Gastroesophageal sphincter (tissue), 4 donors: ENCODE measurements at regions not wholly inside any gene's neighbourhood (a gene's known extent, or its start where the extent isn't known, plus 50 kb on each side); places are given as distances from the start of the nearest gene placed in this dataset.

Experiments used
- ATAC-seq: fragments of 150-250 bp; one replicate; pipeline ENCODE4 v1.9.1; 2016; ENCODE audit warnings: mild to moderate bottlenecking, moderate library complexity
- H3K27ac ChIP-seq, 4 donors: fragments of 200-600 bp; sonication (generic) in 3 of 4; 1 replicate in 3 of 4; 2 replicates in 1 of 4; pipeline ENCODE4 v1.5.1; 2016 to 2019
- H3K27me3 ChIP-seq: fragments of 200-600 bp; sonication (generic); one replicate; pipeline ENCODE4 v1.5.1; 2019
- H3K36me3 ChIP-seq, 2 donors: fragments of 200-600 bp; sonication (generic); one replicate each; pipeline ENCODE4 v1.5.1; 2019; ENCODE audit warnings: control low read depth in 1 of 2
- H3K4me1 ChIP-seq, 3 donors: fragments of 200-600 bp; sonication (generic); 1 replicate in 2 of 3; 2 replicates in 1 of 3; pipeline ENCODE4 v1.5.1; 2016 to 2019; ENCODE audit warnings: control low read depth in 2 of 3
- H3K4me3 ChIP-seq, 2 donors: fragments of 200-600 bp; sonication (generic); one replicate each; pipeline ENCODE4 v1.5.1; 2019; ENCODE audit warnings: mild to moderate bottlenecking in 1 of 2, moderate library complexity in 1 of 2
- H3K9me3 ChIP-seq, 3 donors: fragments of 200-600 bp; sonication (generic); one replicate each; pipeline ENCODE4 v1.5.1; 2017 to 2019; ENCODE audit warnings: control low read depth in 2 of 3
- CTCF ChIP-seq, 4 experiments: fragments of 200-600 bp in 2 of 4; fragments of 450-650 bp in 2 of 4; sonication (generic) in 1 of 4; IDR thresholded peaks; one replicate each; pipeline ENCODE4 v1.5.1; 2017 to 2019; ENCODE audit warnings: antibody characterized with exemption in 4 of 4, mild to moderate bottlenecking in 2 of 4, moderate library complexity in 2 of 4
- EP300 ChIP-seq: sonication (generic); formaldehyde crosslinking; IDR thresholded peaks from one replicate; pipeline ENCODE4 v1.6.1; 2017; ENCODE audit warnings: antibody characterized with exemption, mild to moderate bottlenecking
- POLR2A ChIP-seq, 2 donors: fragments of 450-650 bp; IDR thresholded peaks; one replicate each; pipeline ENCODE4 v1.6.1; 2017; ENCODE audit warnings: antibody characterized with exemption in 2 of 2, mild to moderate bottlenecking in 2 of 2, moderate library complexity in 1 of 2
- POLR2AphosphoS5 ChIP-seq: sonication (generic); formaldehyde crosslinking; IDR thresholded peaks from one replicate; pipeline ENCODE4 v1.6.1; 2017; ENCODE audit warnings: antibody characterized with exemption
- WGBS, 2 donors: methylation state at CpG; one replicate each; pipeline ENCODE4 v1.1.5; 2018; ENCODE audit warnings: low coverage in 1 of 2; 5-methylcytosine and 5-hydroxymethylcytosine counted together

DNA sequence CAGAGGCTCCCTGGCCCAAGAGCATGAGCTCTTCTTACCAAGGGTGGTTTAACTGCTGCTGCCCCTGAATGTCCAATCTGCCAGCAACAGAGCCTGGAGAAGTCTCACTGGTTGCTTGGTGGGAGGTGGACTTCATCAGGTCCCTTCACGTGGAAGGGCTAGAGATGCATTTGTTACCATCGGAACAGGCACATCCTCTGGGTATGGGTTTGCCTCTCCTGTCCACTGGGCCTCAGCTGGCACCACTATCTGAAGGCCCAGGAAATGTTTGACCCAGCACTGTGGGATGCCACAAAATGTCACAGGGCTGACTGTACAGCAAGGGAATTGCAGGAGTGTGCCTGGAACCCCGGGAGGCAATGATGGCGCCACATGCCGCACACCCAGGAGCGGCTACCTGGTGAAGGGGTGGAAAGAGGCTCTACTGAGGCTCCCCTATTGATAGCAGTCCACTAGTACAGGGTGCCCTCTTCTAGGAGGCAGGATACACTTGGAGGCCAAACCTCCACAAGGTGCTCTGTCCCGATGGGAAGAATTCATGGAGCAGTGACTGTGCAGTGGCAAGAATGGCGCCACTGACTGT is 603.1 kb upstream of the MGMT start:
- no CpG with 5 or more reads among the region's 8 CpGs for WGBS, 2 donors
- Histone ChIP-seq H3K27ac (no peak overlapping the region), H3K4me1 (no peaks in the 10 kb centered on the region), H3K27me3 (no peaks in the 10 kb centered on the region), H3K4me3 (no peak overlapping the region), H3K36me3 (no peaks in the 10 kb centered on the region), H3K9me3 (no peaks in the 10 kb centered on the region)
- TF ChIP-seq EP300 (no peak), POLR2A (IDR thresholded peaks at IDR 0.05) (no peak), CTCF (IDR thresholded peaks at IDR 0.05) (no peak), POLR2AphosphoS5 (no peak)
- no peak for ATAC-seq

GRCh38 chr10:128864554-128865295 is 602.3 kb upstream of the MGMT start:
- no peak for ATAC-seq
- Histone ChIP-seq H3K27me3 (no peaks in the 10 kb centered on the region), H3K4me3 (no peak overlapping the region), H3K9me3 (no peaks in the 10 kb centered on the region), H3K36me3 (no peaks in the 10 kb centered on the region), H3K4me1 (no peaks in the 10 kb centered on the region), H3K27ac (no peak overlapping the region)
- WGBS, 2 donors, result 100% methylated on average over 1 of the region's 13 CpGs; no CpG with 5 or more reads in 1 of the 2 donors
- no peak for TF ChIP-seq POLR2AphosphoS5
- TF ChIP-seq POLR2A (IDR thresholded peaks at IDR 0.05), result no peak
- TF ChIP-seq EP300, result no peak
- no peak for TF ChIP-seq CTCF (IDR thresholded peaks at IDR 0.05)

GRCh38 chr10:128865436-128866195 is 601.4 kb upstream of the MGMT start:
- Histone ChIP-seq H3K4me3 (no peak overlapping the region), H3K27me3 (no peaks in the 10 kb centered on the region), H3K27ac (no peak overlapping the region), H3K9me3 (no peaks in the 10 kb centered on the region), H3K4me1 (no peaks in the 10 kb centered on the region), H3K36me3 (no peaks in the 10 kb centered on the region)
- no peak for TF ChIP-seq POLR2AphosphoS5
- no peak for TF ChIP-seq POLR2A (IDR thresholded peaks at IDR 0.05)
- TF ChIP-seq CTCF (IDR thresholded peaks at IDR 0.05), result no peak
- TF ChIP-seq EP300, result no peak
- ATAC-seq, result no peak
- 68 to 78% methylated on average over 7 to 11 of the region's 14 CpGs for WGBS, 2 donors

GRCh38 chr10:128866551-128866950 is 600.5 kb upstream of the MGMT start:
- TF ChIP-seq POLR2AphosphoS5 (no peak), EP300 (no peak), POLR2A (IDR thresholded peaks at IDR 0.05) (no peak)
- ATAC-seq, result no peak
- WGBS, 2 donors, result 69 to 85% methylated on average over 4 to 5 of the region's 5 CpGs
- no peaks in the 10 kb centered on the region for H3K4me1 ChIP-seq
- no peaks in the 10 kb centered on the region for H3K36me3 ChIP-seq
- H3K9me3 ChIP-seq, result no peaks in the 10 kb centered on the region
- H3K4me3 ChIP-seq, result no peak overlapping the region
- H3K27me3 ChIP-seq, result no peaks in the 10 kb centered on the region
- H3K27ac ChIP-seq, result no peak overlapping the region

DNA sequence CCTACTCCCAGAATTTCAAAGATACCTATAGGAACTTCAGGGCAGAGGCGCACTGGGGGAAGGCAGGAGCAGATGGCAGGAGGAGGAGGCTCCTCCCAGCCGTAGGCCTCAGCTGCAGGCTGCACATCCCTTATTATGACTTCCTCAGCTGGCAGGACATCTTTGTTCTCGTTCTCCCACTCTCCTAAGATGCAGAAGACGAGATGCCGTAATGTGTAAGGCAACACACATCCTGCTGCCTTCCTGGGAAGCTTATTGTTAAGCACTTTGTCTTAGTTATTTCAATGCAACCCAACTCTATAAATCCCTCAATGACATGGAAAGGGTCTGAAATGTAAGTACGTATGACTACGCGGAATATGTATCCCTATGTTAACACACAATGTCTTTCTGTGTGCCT is 599.8 kb upstream of the MGMT start:
- Histone ChIP-seq H3K4me3 (no peak overlapping the region), H3K4me1 (no peaks in the 10 kb centered on the region), H3K36me3 (no peaks in the 10 kb centered on the region), H3K27ac (no peak overlapping the region), H3K27me3 (no peaks in the 10 kb centered on the region), H3K9me3 (no peaks in the 10 kb centered on the region)
- ATAC-seq, result no peak
- WGBS, 2 donors, result 86 to 90% methylated on average over 5 to 8 of the region's 8 CpGs
- no peak for TF ChIP-seq CTCF (IDR thresholded peaks at IDR 0.05)
- no peak for TF ChIP-seq POLR2AphosphoS5
- TF ChIP-seq EP300, result no peak
- no peak for TF ChIP-seq POLR2A (IDR thresholded peaks at IDR 0.05)
